WTC11 (cell line): ENCODE measurements at regions not wholly inside any gene's neighbourhood (a gene's known extent, or its start where the extent isn't known, plus 50 kb on each side); places are given as distances from the start of the nearest gene placed in this dataset.

Experiments
- ATAC-seq: fragments of 200-7000 bp; cut with Tn5 transposase; 2 replicates; pipeline ENCODE4 v1.10.0; 2021; ENCODE audit warnings: mild to moderate bottlenecking, moderate library complexity
- CTCF ChIA-PET: fragments of 300-600 bp; sonication (Branson Sonifier 250); formaldehyde crosslinking; loops from one replicate; lab custom pipeline; 2021; ENCODE audit warnings: antibody characterized with exemption; lab: Charles Lee
- POLR2A ChIA-PET: fragments of 350-600 bp; sonication (Branson Sonifier 250); formaldehyde crosslinking; loops from one replicate; lab custom pipeline; 2021; ENCODE audit warnings: antibody characterized with exemption; lab: Charles Lee
- DNase-seq: peaks from one replicate; pipeline ENCODE4 v3.0.0; 2021; ENCODE audit warnings: low spot score
- H3K27ac Mint-ChIP-seq: 2 replicates; pipeline ENCODE4 v1.8.0; 2021; ENCODE audit warnings: mixed read lengths
- H3K27me3 Mint-ChIP-seq: 2 replicates; pipeline ENCODE4 v1.8.0; 2021; ENCODE audit warnings: low read depth, mild to moderate bottlenecking, moderate library complexity, mixed read lengths
- H3K36me3 Mint-ChIP-seq: 2 replicates; pipeline ENCODE4 v1.8.0; 2021; ENCODE audit warnings: mixed read lengths
- H3K4me1 Mint-ChIP-seq: 2 replicates; pipeline ENCODE4 v1.8.0; 2022; ENCODE audit warnings: mixed read lengths
- H3K4me3 Mint-ChIP-seq: 2 replicates; pipeline ENCODE4 v1.8.0; 2021; ENCODE audit warnings: mild to moderate bottlenecking, moderate library complexity, mixed read lengths
- H3K9me3 Mint-ChIP-seq: 2 replicates; pipeline ENCODE4 v1.8.0; 2021; ENCODE audit warnings: mixed read lengths
- AFF4 ChIP-seq: sonication (generic); formaldehyde crosslinking; IDR thresholded peaks from 2 replicates; pipeline ENCODE4 v1.8.1; 2023; ENCODE audit warnings: mild to moderate bottlenecking, missing genetic modification reagents, borderline replicate concordance
- CDX4 ChIP-seq: fragments of 250-450 bp; sonication (Bioruptor Pico); IDR thresholded peaks from 2 replicates; pipeline ENCODE4 v1.9.0; 2021; ENCODE audit warnings: moderate library complexity, mild to moderate bottlenecking, inconsistent platforms, borderline replicate concordance
- E2F4 ChIP-seq: sonication (generic); formaldehyde crosslinking; IDR thresholded peaks from 2 replicates; pipeline ENCODE4 v1.8.1; 2022; ENCODE audit warnings: low read depth, mild to moderate bottlenecking, moderate library complexity, missing genetic modification reagents, borderline replicate concordance
- E2F5 ChIP-seq: sonication (generic); formaldehyde crosslinking; IDR thresholded peaks from 2 replicates; pipeline ENCODE4 v1.8.1; 2022; ENCODE audit warnings: mild to moderate bottlenecking, moderate library complexity, missing genetic modification reagents
- FOXP1 ChIP-seq: sonication (generic); formaldehyde crosslinking; IDR thresholded peaks from 2 replicates; pipeline ENCODE4 v1.8.0; 2022; ENCODE audit warnings: missing genetic modification reagents, mild to moderate bottlenecking, moderate library complexity, borderline replicate concordance
- GABPB1 ChIP-seq: sonication (generic); formaldehyde crosslinking; IDR thresholded peaks from 2 replicates; pipeline ENCODE4 v1.8.1; 2023; ENCODE audit warnings: mild to moderate bottlenecking, missing genetic modification reagents
- MXD4 ChIP-seq: fragments of 250-450 bp; sonication (Bioruptor Pico); IDR thresholded peaks from 2 replicates; pipeline ENCODE4 v1.8.0; 2021; ENCODE audit warnings: mild to moderate bottlenecking, moderate library complexity, borderline replicate concordance
- MYBL2 ChIP-seq: sonication (generic); formaldehyde crosslinking; IDR thresholded peaks from 2 replicates; pipeline ENCODE4 v1.8.1; 2023; ENCODE audit warnings: mild to moderate bottlenecking, moderate library complexity, missing genetic modification reagents
- PRDM15 ChIP-seq: sonication (generic); formaldehyde crosslinking; IDR thresholded peaks from 2 replicates; pipeline ENCODE4 v1.8.0; 2022; ENCODE audit warnings: missing genetic modification reagents
- RELA ChIP-seq: sonication (generic); formaldehyde crosslinking; IDR thresholded peaks from 2 replicates; pipeline ENCODE4 v1.8.1; 2022; ENCODE audit warnings: missing genetic modification reagents, mild to moderate bottlenecking, borderline replicate concordance
- SMAD3 ChIP-seq: sonication (generic); formaldehyde crosslinking; IDR thresholded peaks from 2 replicates; pipeline ENCODE4 v1.8.0; 2022; ENCODE audit warnings: missing genetic modification reagents, mild to moderate bottlenecking, borderline replicate concordance
- STAT6 ChIP-seq: sonication (generic); formaldehyde crosslinking; conservative IDR thresholded peaks from 2 replicates; pipeline ENCODE4 v1.8.1; 2023; ENCODE audit warnings: mild to moderate bottlenecking, low read depth, missing genetic modification reagents, moderate library complexity
- TP53 ChIP-seq: sonication (generic); formaldehyde crosslinking; IDR thresholded peaks from 2 replicates; pipeline ENCODE4 v1.8.1; 2023; ENCODE audit warnings: mild to moderate bottlenecking, missing genetic modification reagents
- ZMAT4 ChIP-seq: fragments of 250-450 bp; sonication (Bioruptor Pico); IDR thresholded peaks from 2 replicates; pipeline ENCODE4 v1.9.0; 2021; ENCODE audit warnings: mild to moderate bottlenecking
- ZNF121 ChIP-seq: sonication (generic); formaldehyde crosslinking; IDR thresholded peaks from 2 replicates; pipeline ENCODE4 v1.8.0; 2023; ENCODE audit warnings: missing genetic modification reagents
- ZNF281 ChIP-seq: sonication (generic); formaldehyde crosslinking; IDR thresholded peaks from 2 replicates; pipeline ENCODE4 v1.8.0; 2023; ENCODE audit warnings: mild to moderate bottlenecking, missing genetic modification reagents

- TF ChIP-seq AFF4 (CRISPR knock-in tag) (no peak), RELA (CRISPR knock-in tag) (no peak), SMAD3 (CRISPR knock-in tag) (no peak), ZNF121 (CRISPR knock-in tag) (no peak), E2F5 (no peak), ZNF281 (CRISPR knock-in tag) (no peak)
Measured at GRCh38 chr12:83318386-83319098, 631.8 kb downstream of the TMTC2 start (continued).

- no peak for ATAC-seq
- ChIA-PET CTCF (no interaction called here), POLR2A (no interaction called here)
- DNase-seq = no peak
- Mint-ChIP-seq H3K4me1 (no peaks in the 10 kb centered on the region), H3K4me3 (no peak overlapping the region), H3K36me3 (no peaks in the 10 kb centered on the region), H3K27me3 (no peaks in the 10 kb centered on the region), H3K27ac (no peak overlapping the region), H3K9me3 (no peaks in the 10 kb centered on the region)
- TF ChIP-seq MXD4 = no peak
- no peak for TF ChIP-seq GABPB1 (CRISPR knock-in tag)
- TF ChIP-seq FOXP1 (CRISPR knock-in tag) = no peak
- TF ChIP-seq E2F4 (CRISPR knock-in tag) = no peak
- no peak for TF ChIP-seq STAT6 (CRISPR knock-in tag)
- no peak for TF ChIP-seq ZMAT4 (CRISPR knock-in tag)
- no peak for TF ChIP-seq E2F5
- TF ChIP-seq MYBL2 = no peak
- TF ChIP-seq CDX4 = no peak
- TF ChIP-seq PRDM15 (CRISPR knock-in tag) = no peak
- TF ChIP-seq TP53 = no peak
Measured at GRCh38 chr12:83317595-83317994, 630.9 kb downstream of the TMTC2 start.
